ENCODE measurements at regions not wholly inside any gene's neighbourhood (a gene's known extent, or its start where the extent isn't known, plus 50 kb on each side); places are given as distances from the start of the nearest gene placed in this dataset.
"Not testable (repeated sequence)": the region's sequence is repeated elsewhere in the genome, so short reads cannot be mapped to it uniquely, and the experiment has no call there.

DNA sequence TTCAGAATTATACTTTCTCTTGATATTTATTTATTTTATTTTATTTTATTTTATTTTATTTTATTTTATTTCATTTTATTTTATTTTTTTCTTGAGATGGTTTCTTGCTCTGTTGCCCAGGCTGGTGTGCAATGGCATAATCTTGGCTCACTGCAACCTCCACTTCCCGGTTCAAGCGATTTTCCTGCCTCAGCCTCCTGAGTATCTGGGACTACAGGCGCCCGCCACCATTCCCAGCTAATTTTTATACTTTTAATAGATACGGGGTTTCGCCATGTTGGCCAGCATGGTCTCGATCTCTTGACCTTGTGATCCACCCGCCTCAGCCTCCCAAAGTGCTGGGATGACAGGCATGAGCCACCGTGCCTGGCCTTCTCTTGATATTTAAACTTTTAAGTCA is 3905.2 kb upstream of the OR11H1 start:
- TF ChIP-seq TAF1 (IDR thresholded peaks at IDR 0.05; ENCODE audit: borderline replicate concordance, low read depth, low read length); POLR2A (IDR thresholded peaks at IDR 0.05; ENCODE audit: low read depth, low read length): not testable (repeated sequence)
